ENCODE measurements at regions not wholly inside any gene's neighbourhood (a gene's known extent, or its start where the extent isn't known, plus 50 kb on each side); places are given as distances from the start of the nearest gene placed in this dataset.

GRCh38 chr10:132480356-132480755 lies 57.2 kb upstream of the INPP5A start:
- TF ChIP-seq MED1 (CRISPR knock-in tag; IDR thresholded peaks at IDR 0.05; ENCODE audit: borderline replicate concordance) (no peak), HMG20A (CRISPR knock-in tag; conservative IDR thresholded peaks at IDR 0.05) (no peak), ZHX1 (conservative IDR thresholded peaks at IDR 0.05; ENCODE audit: low read length) (no peak), PHF8 (IDR thresholded peaks at IDR 0.05; ENCODE audit: borderline replicate concordance, low read length) (no peak), ETV5 (CRISPR knock-in tag; IDR thresholded peaks at IDR 0.05; ENCODE audit: low read depth) (no peak), ZNF780A (CRISPR knock-in tag; IDR thresholded peaks at IDR 0.05) (no peak), BDP1 (IDR thresholded peaks at IDR 0.05; ENCODE audit: insufficient read depth, insufficient read length) (no peak)
- WGBS (ENCODE audit: insufficient coverage, low coverage, missing lambda C conversion rate), result 8% methylated on average over 7 of the region's 7 CpGs
- intact Hi-C loops (cut with micrococcal nuclease), result no loop called here
- no peak overlapping the region for H2AFZ ChIP-seq (ENCODE audit: low read depth, low read length)
- peaks cover 21 to 37% of the 10 kb centered on the region in 2 experiments; a peak in 4 of 5 replicates for H3K27me3 ChIP-seq (ENCODE audit: control insufficient read depth in 2 of 2, insufficient read depth in 2 of 2, low read length in 2 of 2)
- DNase-seq (ENCODE audit: extremely low read depth in 1 of 4, low spot score in 3 of 4), result no peak
- no peaks in the 10 kb centered on the region for H3K36me3 ChIP-seq (ENCODE audit: control insufficient read depth, insufficient read depth, low read length)
- BruUV-seq (replicated peaks), result no TSS peak
- H3K4me2 ChIP-seq (ENCODE audit: insufficient read depth, low read length), result no peak overlapping the region
- POLR2A ChIA-PET, result interaction anchor here (0.6 kb wide), 2 partner anchors 289 to 738 kb away, joined by 3 read pairs; no protein-coding TSS in a partner anchor
- H3K27ac ChIP-seq (ENCODE audit: extremely low read depth, low read depth, low read length), result no peak overlapping the region
- H3K4me1 ChIP-seq (replicated peaks in 1 of 2; ENCODE audit: control insufficient read depth in 2 of 2, insufficient read depth in 2 of 2, low read length in 2 of 2), result no peaks in the 10 kb centered on the region; a peak in 1 of 5 replicates
- H3K9ac ChIP-seq (ENCODE audit: insufficient read depth in 1 of 2, low read depth in 2 of 2, low read length in 2 of 2), result no peak overlapping the region
- in situ Hi-C loops (cut with MboI), result no loop called here
- no peaks in the 10 kb centered on the region for H3K9me3 ChIP-seq (replicated peaks; ENCODE audit: control insufficient read depth, insufficient read depth, low read depth, low read length)
- H4K20me1 ChIP-seq (replicated peaks; ENCODE audit: control insufficient read depth, insufficient read depth, low read length), result no peaks in the 10 kb centered on the region
- no peak for FAIRE-seq
- no peak for ATAC-seq
- CTCF ChIA-PET (ENCODE audit: low intra/inter-chr PET ratio), result no interaction called here
- H3K9me1 ChIP-seq (ENCODE audit: control insufficient read depth, insufficient read depth, low read length), result no peaks in the 10 kb centered on the region
- no peaks in the 10 kb centered on the region for H3K79me2 ChIP-seq (ENCODE audit: control insufficient read depth, insufficient read depth, low read length)
- no peak overlapping the region for H3K4me3 ChIP-seq
